Type B pancreatic cell (in vitro differentiated cells): ENCODE measurements at regions not wholly inside any gene's neighbourhood (a gene's known extent, or its start where the extent isn't known, plus 50 kb on each side); places are given as distances from the start of the nearest gene placed in this dataset.

Experiments used
- DNase-seq: peaks from one replicate; pipeline ENCODE4 v3.0.0; 2021; ENCODE audit warnings: mixed read lengths; ENCODE audit not compliant: unreplicated experiment; ENCODE audit errors: extremely low spot score
- H3K27ac Mint-ChIP-seq: 2 replicates; pipeline ENCODE4 v1.8.0; 2021; ENCODE audit warnings: mild to moderate bottlenecking, mixed read lengths
- H3K27me3 Mint-ChIP-seq: 2 replicates; pipeline ENCODE4 v1.8.0; 2021; ENCODE audit warnings: mixed read lengths
- H3K36me3 Mint-ChIP-seq: 2 replicates; pipeline ENCODE4 v1.8.0; 2021; ENCODE audit warnings: mixed read lengths
- H3K4me1 Mint-ChIP-seq: one replicate; pipeline ENCODE4 v1.8.0; 2021; ENCODE audit warnings: mixed read lengths; ENCODE audit not compliant: unreplicated experiment
- H3K4me3 Mint-ChIP-seq: 2 replicates; pipeline ENCODE4 v1.8.0; 2021; ENCODE audit warnings: mild to moderate bottlenecking, mixed read lengths
- H3K9me3 Mint-ChIP-seq: 2 replicates; pipeline ENCODE4 v1.8.0; 2021; ENCODE audit warnings: mixed read lengths
- CTCF ChIP-seq: fragments of 200-600 bp; sonication (generic); conservative IDR thresholded peaks from 2 replicates; pipeline ENCODE4 v1.5.0; 2021; ENCODE audit warnings: antibody characterized with exemption, mild to moderate bottlenecking

- no peak for DNase-seq
- peaks cover 10% of the 10 kb centered on the region for H3K36me3 Mint-ChIP-seq
- H3K27ac Mint-ChIP-seq: no peak overlapping the region
- TF ChIP-seq CTCF: no peak
- H3K27me3 Mint-ChIP-seq: peaks cover 4% of the 10 kb centered on the region
- H3K4me1 Mint-ChIP-seq: peaks cover 20% of the 10 kb centered on the region
- peaks cover 13% of the 10 kb centered on the region for H3K9me3 Mint-ChIP-seq
- H3K4me3 Mint-ChIP-seq: no peak overlapping the region
Observed at GRCh38 chr7:12770227-12770975, 83.0 kb downstream of the ARL4A start.

- no peak for DNase-seq
- Mint-ChIP-seq H3K4me1 (peaks cover 20% of the 10 kb centered on the region), H3K27me3 (no peaks in the 10 kb centered on the region), H3K4me3 (peak overlapping the region; percentile 73), H3K36me3 (peaks cover 10% of the 10 kb centered on the region), H3K27ac (peak overlapping the region; percentile 76), H3K9me3 (peaks cover 13% of the 10 kb centered on the region)
- no peak for TF ChIP-seq CTCF
Observed at GRCh38 chr7:12771378-12771877, 84.0 kb downstream of the ARL4A start.

GRCh38 chr7:12772768-12773167 is 85.3 kb downstream of the ARL4A start:
- Mint-ChIP-seq H3K27ac (no peak overlapping the region), H3K9me3 (peaks cover 13% of the 10 kb centered on the region), H3K27me3 (no peaks in the 10 kb centered on the region), H3K4me3 (no peak overlapping the region), H3K4me1 (peaks cover 20% of the 10 kb centered on the region), H3K36me3 (peaks cover 10% of the 10 kb centered on the region)
- no peak for DNase-seq
- TF ChIP-seq CTCF: no peak

- peaks cover 10% of the 10 kb centered on the region for H3K9me3 Mint-ChIP-seq
- H3K36me3 Mint-ChIP-seq: peaks cover 8% of the 10 kb centered on the region
- H3K27ac Mint-ChIP-seq: no peak overlapping the region
- H3K27me3 Mint-ChIP-seq: no peaks in the 10 kb centered on the region
- TF ChIP-seq CTCF: no peak
- H3K4me3 Mint-ChIP-seq: no peak overlapping the region
- no peaks in the 10 kb centered on the region for H3K4me1 Mint-ChIP-seq
- DNase-seq: no peak
Observed at GRCh38 chr7:12777257-12777656, 89.8 kb downstream of the ARL4A start.

- Mint-ChIP-seq H3K27ac (peak overlapping the region; percentile 11), H3K9me3 (peaks cover 4% of the 10 kb centered on the region), H3K4me3 (no peak overlapping the region), H3K36me3 (no peaks in the 10 kb centered on the region), H3K4me1 (no peaks in the 10 kb centered on the region), H3K27me3 (no peaks in the 10 kb centered on the region)
- no peak for DNase-seq
- TF ChIP-seq CTCF: no peak
Observed at GRCh38 chr7:12779947-12780346, 92.5 kb downstream of the ARL4A start.
